K562 (cell line): ENCODE measurements at regions not wholly inside any gene's neighbourhood (a gene's known extent, or its start where the extent isn't known, plus 50 kb on each side); places are given as distances from the start of the nearest gene placed in this dataset.

Experiments
- ATAC-seq: fragments of 200-7000 bp; cut with Tn5 transposase; 3 replicates; pipeline ENCODE4 v1.9.1; 2020; ENCODE audit warnings: moderate library complexity
- BruUV-seq: library from RNA; stranded (reverse); fragments of 400-500 nt; replicated peaks from 2 replicates; lab custom pipeline; 2021; lab: Mats Ljungman, UMichigan
- CTCF ChIA-PET: fragments of 300-600 bp; formaldehyde crosslinking; extraction: SDS; loops from one replicate; lab custom pipeline; 2021; ENCODE audit warnings: low intra/inter-chr PET ratio; lab: Yijun Ruan, JAX
- POLR2A ChIA-PET: fragments of 300-600, 350-650 bp; sonication (Branson Sonifier 250); formaldehyde crosslinking; extraction: SDS; loops from one replicate; lab custom pipeline; 2021; ENCODE audit warnings: antibody characterized with exemption, inconsistent platforms; lab: Yijun Ruan, JAX
- DNase-seq, 4 experiments: peaks; one replicate each; pipeline versions ENCODE4 v3.0.0 to v3.0.0-alpha.2; 2011 to 2018; ENCODE audit warnings: low spot score in 3 of 4, mixed read lengths in 3 of 4; ENCODE audit errors: extremely low read depth in 1 of 4
- FAIRE-seq: peaks from 2 replicates; lab custom pipeline; 2011; peaks lifted over from hg19 to GRCh38; lab: Jason Lieb, UNC
- H2AFZ ChIP-seq: 2 replicates; pipeline ENCODE4 v1.6.0; 2011; ENCODE audit warnings: low read depth, low read length, control low read depth, inconsistent platforms
- H3K27ac ChIP-seq: fragments of 200-600 bp; 3 replicates; pipeline ENCODE4 v1.8.0; 2011; ENCODE audit warnings: low read depth, mild to moderate bottlenecking, control low read depth, inconsistent platforms, low read length, moderate library complexity, mixed read lengths; ENCODE audit errors: extremely low read depth
- H3K27me3 ChIP-seq, 2 experiments: fragments of 300-600 bp in 1 of 2; 2 replicates in 1 of 2; 3 replicates in 1 of 2; pipeline versions ENCODE4 v1.6.0 to v1.8.0; 2011; ENCODE audit warnings: inconsistent platforms in 2 of 2, low read length in 2 of 2, mild to moderate bottlenecking in 1 of 2, mixed read lengths in 1 of 2, moderate library complexity in 1 of 2; ENCODE audit not compliant: control insufficient read depth in 2 of 2, insufficient read depth in 2 of 2
- H3K36me3 ChIP-seq: fragments of 300-600 bp; 3 replicates; pipeline ENCODE4 v1.8.0; 2011; ENCODE audit warnings: mild to moderate bottlenecking, low read length, inconsistent platforms; ENCODE audit not compliant: control insufficient read depth, insufficient read depth
- H3K4me1 ChIP-seq, 2 experiments: fragments of 200-600 bp in 1 of 2; replicated peaks in 1 of 2; 2 replicates in 1 of 2; 3 replicates in 1 of 2; pipeline versions ENCODE4 v1.5.1 to v1.8.0; 2011; ENCODE audit warnings: inconsistent platforms in 2 of 2, low read length in 2 of 2, mild to moderate bottlenecking in 1 of 2, mixed read lengths in 1 of 2, moderate library complexity in 1 of 2; ENCODE audit not compliant: control insufficient read depth in 2 of 2, insufficient read depth in 2 of 2
- H3K4me2 ChIP-seq: 2 replicates; pipeline ENCODE4 v1.6.1; 2011; ENCODE audit warnings: low read length, control low read depth, inconsistent platforms, mixed read lengths; ENCODE audit not compliant: insufficient read depth
- H3K4me3 ChIP-seq: fragments of 200-600 bp; sonication (generic), shearing (Covaris generic); 2 replicates; pipeline ENCODE4 v1.5.1; 2016; ENCODE audit warnings: control low read depth, inconsistent platforms
- H3K79me2 ChIP-seq: fragments of 200-600 bp; 3 replicates; pipeline ENCODE4 v1.8.0; 2011; ENCODE audit warnings: low read length, inconsistent platforms; ENCODE audit not compliant: control insufficient read depth, insufficient read depth
- H3K9ac ChIP-seq, 2 experiments: 2 replicates each; pipeline versions ENCODE4 v1.6.0 to v1.6.1; 2011; ENCODE audit warnings: low read depth in 2 of 2, low read length in 2 of 2, control low read depth in 1 of 2, inconsistent platforms in 1 of 2, mild to moderate bottlenecking in 1 of 2, mixed read lengths in 1 of 2; ENCODE audit not compliant: insufficient read depth in 1 of 2
- H3K9me1 ChIP-seq: one replicate; pipeline ENCODE4 v1.6.0; 2011; ENCODE audit warnings: inconsistent platforms, mild to moderate bottlenecking, low read length, moderate library complexity; ENCODE audit not compliant: control insufficient read depth, insufficient read depth
- H3K9me3 ChIP-seq: replicated peaks from 2 replicates; pipeline ENCODE4 v1.5.1; 2011; ENCODE audit warnings: low read depth, low read length, inconsistent platforms; ENCODE audit not compliant: control insufficient read depth, insufficient read depth
- H4K20me1 ChIP-seq: replicated peaks from 2 replicates; pipeline ENCODE4 v1.6.1; 2011; ENCODE audit warnings: low read length, inconsistent platforms, mixed read lengths; ENCODE audit not compliant: control insufficient read depth, insufficient read depth
- BCOR ChIP-seq: fragments of 450-650 bp; IDR thresholded peaks from 2 replicates; pipeline ENCODE4 v1.6.1; 2016
- MCM3 ChIP-seq: fragments of 450-650 bp; IDR thresholded peaks from 2 replicates; pipeline ENCODE4 v1.6.1; 2016
- MXD1 ChIP-seq: fragments of 250-450 bp; sonication (Bioruptor Pico); IDR thresholded peaks from 2 replicates; pipeline ENCODE4 v1.8.0; 2021; ENCODE audit warnings: borderline replicate concordance, mild to moderate bottlenecking, moderate library complexity; ENCODE audit not compliant: poor library complexity, severe bottlenecking
- SFPQ ChIP-seq: fragments of 200-400 bp; formaldehyde crosslinking; IDR thresholded peaks from 2 replicates; pipeline ENCODE4 v1.6.1; 2017; ENCODE audit warnings: mild to moderate bottlenecking, low read depth, low read length, moderate library complexity
- ZBTB11 ChIP-seq, 3 experiments: fragments of 200-800 bp in 1 of 3; fragments of 250-450 bp in 1 of 3; fragments of 450-650 bp in 1 of 3; sonication (Bioruptor Pico) in 1 of 3; sonication (Bioruptor generic) in 1 of 3; formaldehyde crosslinking in 1 of 3; IDR thresholded peaks; 2 replicates each; pipeline versions ENCODE4 v1.6.1 to v1.8.0; 2016 to 2022; ENCODE audit warnings: mild to moderate bottlenecking in 2 of 3, missing genetic modification characterization in 2 of 3, missing compliant biosample characterization in 1 of 3, moderate library complexity in 1 of 3
- ZNF197 ChIP-seq: fragments of 200-800 bp; sonication (Bioruptor generic); IDR thresholded peaks from 2 replicates; pipeline ENCODE4 v1.6.1; 2016; ENCODE audit warnings: low read depth, missing genetic modification characterization, missing compliant biosample characterization
- WGBS: fragments of 100-300 bp; shearing (Covaris generic); methylation state at CpG from one replicate; pipeline ENCODE4 v1.1.6; 2016; ENCODE audit warnings: low coverage, mixed read lengths; ENCODE audit not compliant: insufficient coverage; ENCODE audit errors: missing lambda C conversion rate; 5-methylcytosine and 5-hydroxymethylcytosine counted together
- in situ Hi-C: fragments of 300-500 bp; cut with MboI; formaldehyde crosslinking; loops from 4 replicates; pipeline ENCODE4 v1.15.0; 2018; ENCODE audit warnings: inconsistent platforms, mixed read lengths
- intact Hi-C: fragments of 100-400 bp; cut with micrococcal nuclease; formaldehyde crosslinking; loops from 2 replicates; pipeline ENCODE4 v1.14.2; 2022

- no peaks in the 10 kb centered on the region for H3K9me1 ChIP-seq
- no peak for TF ChIP-seq ZBTB11 (CRISPR knock-in tag; IDR thresholded peaks at IDR 0.05)
- TF ChIP-seq MXD1 (CRISPR knock-in tag): no peak
- no peak for TF ChIP-seq ZNF197 (CRISPR knock-in tag)
- no peak for TF ChIP-seq SFPQ
- no peak for TF ChIP-seq BCOR
- 0 out of 2 replicates have a peak, but pooled peaks have one; percentile 16 for TF ChIP-seq MCM3
- peak overlapping the region; percentile 4; the same call in 1 of the 2 replicates for H2AFZ ChIP-seq
- no TSS peak for BruUV-seq
- intact Hi-C loops: loop anchor here (10.0 kb wide), 1 partner anchor 495 kb away; no protein-coding TSS in a partner anchor
- H3K4me1 ChIP-seq: peaks cover 0 to 20% of the 10 kb centered on the region in 2 experiments; a peak in 3 of 5 replicates
- ChIA-PET CTCF (no interaction called here), POLR2A (no interaction called here)
- no peak for DNase-seq
- no peaks in the 10 kb centered on the region for H3K36me3 ChIP-seq
- H3K27ac ChIP-seq: no peak overlapping the region
- H3K9ac ChIP-seq: no peak overlapping the region
- H3K9me3 ChIP-seq: no peaks in the 10 kb centered on the region; the same call in 1 of the 2 replicates
- no peak for ATAC-seq
- no peaks in the 10 kb centered on the region for H4K20me1 ChIP-seq
- no peaks in the 10 kb centered on the region for H3K27me3 ChIP-seq
- H3K4me3 ChIP-seq: no peak overlapping the region
- no peaks in the 10 kb centered on the region for H3K79me2 ChIP-seq
- FAIRE-seq: no peak
- in situ Hi-C loops: no loop called here
- 25% methylated on average over 2 of the region's 2 CpGs for WGBS
- H3K4me2 ChIP-seq: no peak overlapping the region
Observed at GRCh38 chr6:105819745-105820144, 266.4 kb upstream of the PRDM1 start.
